HG03159 (cell line): ENCODE measurements at regions not wholly inside any gene's neighbourhood (a gene's known extent, or its start where the extent isn't known, plus 50 kb on each side); places are given as distances from the start of the nearest gene placed in this dataset.
"Not testable (repeated sequence)": the region's sequence is repeated elsewhere in the genome, so short reads cannot be mapped to it uniquely, and the experiment has no call there.

ENCODE experiments used
- ATAC-seq: cut with Tn5 transposase; IDR thresholded peaks from one replicate; pipeline ENCODE4 v1.9.1; 2021; ENCODE audit warnings: mild to moderate bottlenecking, moderate library complexity; ENCODE audit not compliant: unreplicated experiment

DNA sequence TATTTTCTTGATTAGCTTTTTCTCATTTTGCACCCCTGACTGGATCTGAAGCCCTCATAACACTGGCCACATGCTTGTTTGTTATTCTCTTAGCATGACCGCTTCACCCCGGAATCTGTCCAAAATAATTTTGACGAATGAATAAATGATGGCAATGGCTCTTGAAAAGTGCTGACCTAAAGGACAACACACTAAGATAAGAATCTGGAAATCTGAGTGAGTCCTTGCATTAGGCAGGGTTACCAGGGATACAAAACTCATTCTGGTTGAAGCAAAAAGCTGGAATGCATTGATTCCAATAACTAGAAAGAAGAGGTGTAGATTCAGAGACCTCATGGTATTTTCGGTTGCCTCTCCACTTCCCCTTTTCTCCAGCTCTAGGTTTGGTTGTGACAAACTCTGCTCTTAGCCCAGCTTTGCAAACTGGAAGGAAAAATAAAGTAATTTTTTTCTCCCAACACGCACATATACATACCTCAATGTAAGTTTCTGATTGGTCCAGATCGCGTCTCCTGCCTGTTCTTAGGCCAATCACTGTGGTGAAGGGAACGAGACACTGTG lies 157.4 kb downstream of the SKIDA1 start:
- peak; percentile 78 for ATAC-seq

DNA sequence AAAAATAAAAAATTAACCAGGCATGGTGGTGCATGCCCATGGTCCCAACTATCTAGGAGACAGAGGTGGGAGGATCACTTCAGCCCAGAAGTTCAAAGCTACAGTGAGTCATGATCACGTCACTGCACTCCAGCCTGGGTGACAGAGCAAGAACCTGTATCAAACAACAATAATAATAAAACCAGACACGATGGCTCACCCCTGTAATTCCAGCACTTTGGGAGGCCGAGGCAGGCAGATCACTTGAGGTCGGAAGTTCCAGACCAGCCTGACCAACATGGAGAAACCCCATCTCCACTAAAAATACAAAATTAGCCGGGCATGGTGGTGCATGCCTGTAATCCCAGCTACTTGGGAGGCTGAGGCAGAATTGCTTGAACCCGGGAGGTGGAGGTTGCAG lies 159.4 kb downstream of the SKIDA1 start:
- not testable (repeated sequence) for ATAC-seq

DNA sequence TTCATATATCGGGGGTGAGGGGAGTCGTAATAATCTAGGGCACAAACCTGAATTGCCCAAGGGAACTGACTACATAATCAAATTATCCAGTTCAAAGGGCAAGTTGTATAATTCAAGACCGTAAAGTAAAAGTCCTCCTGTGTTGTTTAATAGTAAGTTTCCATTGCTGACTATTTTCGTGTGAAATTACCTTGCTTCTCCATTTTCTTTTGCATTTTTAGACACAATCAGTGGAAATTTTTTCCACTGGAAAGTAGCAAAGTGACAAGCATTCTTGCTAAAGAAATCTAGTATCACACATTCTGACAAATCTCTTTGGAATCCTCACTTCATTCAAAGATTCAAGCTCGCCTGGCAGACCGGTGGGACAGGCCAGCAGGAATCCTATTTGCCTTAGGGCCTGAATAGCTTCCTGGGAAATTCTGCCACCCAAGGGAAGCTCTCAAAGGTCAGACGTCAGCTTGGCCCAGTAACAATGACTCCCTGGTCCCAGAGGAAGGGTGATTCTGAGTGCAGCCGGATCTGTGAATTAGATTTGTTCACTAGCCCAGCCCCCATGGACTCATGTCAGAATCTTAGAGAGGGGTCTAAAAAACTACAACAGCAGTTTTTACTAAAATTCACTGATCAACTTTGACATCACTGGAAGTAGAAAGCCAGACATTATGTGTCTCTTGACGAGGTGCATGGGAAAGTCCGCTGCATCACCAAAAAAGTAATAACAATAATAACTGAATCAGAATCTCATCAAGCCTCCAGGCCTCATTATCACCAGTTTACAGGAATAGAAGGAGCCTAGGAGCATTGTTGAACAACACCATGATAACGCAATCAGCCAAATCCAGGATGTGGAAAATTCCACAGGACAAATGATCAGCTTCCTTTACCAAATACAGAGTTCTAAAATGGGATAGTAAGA lies 161.0 kb downstream of the SKIDA1 start:
- ATAC-seq: no peak

DNA sequence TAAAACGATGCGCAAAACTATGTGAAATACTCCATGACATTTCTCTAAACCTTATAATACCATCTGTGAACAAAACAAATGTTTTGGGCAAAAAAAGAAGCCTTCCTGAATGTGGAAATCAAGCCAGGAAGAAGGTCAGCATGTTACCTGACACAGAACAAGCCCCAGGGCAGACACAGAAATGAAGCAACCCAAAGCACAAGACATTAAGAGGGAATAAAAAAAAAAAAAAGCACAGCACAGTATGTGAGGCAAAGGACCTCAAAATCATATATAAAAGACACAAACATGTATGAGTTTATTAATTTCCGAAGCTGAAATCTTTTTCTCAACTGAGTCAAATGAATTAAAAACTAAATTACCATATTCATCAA lies 161.8 kb downstream of the SKIDA1 start:
- no peak for ATAC-seq

DNA sequence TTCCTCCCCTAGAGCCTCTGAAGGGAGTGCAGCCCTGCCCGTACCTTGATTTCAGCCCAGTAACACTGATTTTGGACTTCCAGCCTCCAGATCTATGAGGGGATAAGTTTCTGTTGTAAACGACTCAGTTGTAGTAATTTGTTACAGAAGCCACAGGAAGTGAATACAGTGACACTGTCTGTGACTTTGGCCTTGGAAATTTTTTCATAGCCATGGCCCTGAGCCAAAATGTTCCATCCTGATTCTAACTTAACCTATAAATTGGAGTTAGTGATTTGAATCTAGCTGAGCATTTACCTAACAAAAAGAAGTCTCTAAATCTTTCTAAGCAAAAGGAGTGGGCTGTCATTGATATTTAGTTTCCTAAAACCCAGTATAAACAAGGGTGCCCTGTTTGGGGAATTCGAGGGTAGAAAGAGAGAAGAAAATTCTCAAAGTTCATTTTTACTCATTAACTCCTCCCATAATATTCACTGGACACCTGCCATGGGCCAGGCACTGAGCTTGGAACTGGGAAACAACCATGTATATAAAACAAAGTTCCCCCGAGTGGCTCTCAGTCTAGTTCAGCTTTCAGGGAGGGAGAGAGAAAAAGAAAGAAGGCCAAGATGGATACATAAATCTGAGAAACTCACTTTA lies 162.3 kb downstream of the SKIDA1 start:
- ATAC-seq: no peak

DNA sequence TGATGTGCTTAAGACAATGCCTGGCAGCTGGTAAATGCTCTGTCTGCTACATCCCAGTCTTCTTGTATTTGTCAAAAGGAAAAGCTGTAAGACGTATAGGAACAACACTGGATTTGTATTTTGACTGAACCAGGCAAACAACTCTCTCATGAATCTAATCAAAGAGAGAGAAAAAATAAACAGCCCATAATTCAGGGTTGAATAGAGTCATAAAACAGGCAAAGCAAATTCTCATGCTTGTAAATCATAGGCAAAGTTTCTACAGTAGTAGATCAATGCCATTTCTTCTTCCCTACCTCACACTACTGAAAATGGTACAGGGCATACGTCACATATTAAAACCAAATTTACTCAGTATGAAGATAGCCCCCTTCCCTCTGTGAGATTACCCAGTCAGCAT lies 166.3 kb downstream of the SKIDA1 start:
- ATAC-seq: no peak

DNA sequence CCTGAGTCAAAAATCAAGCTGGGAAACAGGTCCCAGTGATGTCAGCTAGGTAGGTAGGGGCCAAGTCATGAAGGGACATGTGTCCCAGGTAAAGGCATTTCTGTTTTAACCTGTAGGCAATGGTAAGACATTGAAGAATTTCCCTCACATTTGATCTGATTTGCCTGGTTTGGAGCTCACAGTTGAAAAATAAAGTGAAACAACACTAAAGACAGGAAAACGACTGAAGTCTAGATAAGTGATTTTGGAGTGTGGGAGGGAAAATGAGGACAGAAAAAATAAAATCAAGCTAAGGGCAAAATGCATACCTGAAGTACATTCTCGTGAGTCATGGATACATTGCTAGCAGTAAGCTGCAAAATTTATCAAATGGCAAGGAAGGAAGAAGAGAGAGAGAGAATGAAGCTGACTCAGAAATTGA lies 169.9 kb downstream of the SKIDA1 start:
- ATAC-seq: no peak

DNA sequence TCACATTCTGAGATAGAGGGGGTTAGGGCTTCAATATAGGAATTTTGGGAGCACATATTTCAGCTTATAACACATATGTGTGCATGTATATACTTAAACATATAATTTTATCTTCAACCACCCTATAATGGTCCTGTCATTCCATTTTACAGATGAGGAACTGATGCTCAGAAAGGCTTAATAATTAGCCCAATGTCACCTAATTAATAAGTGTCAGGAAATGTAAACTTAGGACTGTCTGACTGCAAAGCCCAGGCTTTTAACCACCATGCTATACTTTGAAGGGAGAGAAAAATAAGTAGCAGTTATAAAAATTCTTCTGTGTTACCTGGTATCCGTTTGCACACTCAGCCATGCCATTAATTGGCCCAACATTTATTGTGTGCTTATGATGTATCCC lies 172.6 kb downstream of the SKIDA1 start:
- ATAC-seq: peak; percentile 76

DNA sequence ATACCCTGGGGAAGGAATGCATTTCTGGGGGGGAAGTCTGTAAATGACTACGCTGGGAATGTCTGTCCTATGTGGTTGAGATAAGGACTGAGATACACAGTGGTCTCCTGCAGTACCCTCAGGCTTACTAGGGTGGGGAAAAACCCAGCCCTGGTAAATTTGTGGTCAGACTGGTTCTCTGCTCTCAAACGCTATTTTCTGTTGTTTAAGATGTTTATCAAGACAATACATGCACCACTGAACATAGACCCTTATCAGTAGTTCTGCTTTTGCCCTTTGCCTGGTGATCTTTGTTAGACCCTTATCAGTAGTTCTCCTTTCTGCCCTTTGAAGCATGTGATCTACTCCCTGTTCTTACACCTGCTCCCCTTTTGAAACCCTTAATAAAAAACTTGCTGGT lies 173.9 kb downstream of the SKIDA1 start:
- ATAC-seq: not testable (repeated sequence)

DNA sequence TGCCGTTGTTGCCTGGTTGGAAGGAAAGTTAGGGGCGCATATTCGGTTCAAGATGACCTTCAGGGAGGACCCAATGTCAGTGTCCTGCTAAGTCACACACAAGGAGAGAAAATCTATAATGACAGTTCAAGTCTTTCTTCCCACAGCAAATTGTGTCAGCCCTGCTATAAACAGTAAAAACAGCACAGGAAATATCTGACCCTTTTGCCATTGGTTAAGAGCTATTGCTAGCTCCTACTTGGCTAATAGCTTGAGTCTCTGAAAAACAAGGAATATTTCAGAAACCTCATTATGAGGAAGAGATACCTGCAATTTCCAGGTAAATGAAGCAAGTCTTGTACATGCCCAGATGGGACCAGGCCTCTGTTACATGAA lies 175.6 kb downstream of the SKIDA1 start:
- ATAC-seq: no peak

DNA sequence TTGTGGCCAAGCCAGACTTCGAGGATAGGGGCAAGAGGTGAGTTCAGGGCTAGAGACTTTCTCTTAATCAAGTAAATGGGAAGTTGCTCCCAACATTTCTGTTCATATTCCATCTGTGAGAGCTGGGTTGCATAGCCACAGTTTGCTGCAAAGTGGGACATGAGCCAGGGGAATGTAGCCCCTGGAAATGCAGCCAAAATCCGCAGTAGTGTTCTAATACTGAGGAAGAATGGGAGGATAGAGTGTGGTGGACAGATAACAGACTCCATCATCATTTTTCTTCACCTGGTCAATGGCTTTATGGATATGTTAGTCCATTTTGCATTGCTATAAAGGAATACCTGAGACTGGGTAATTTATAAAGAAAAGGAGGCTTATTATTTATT lies 177.7 kb downstream of the SKIDA1 start:
- ATAC-seq: no peak

DNA sequence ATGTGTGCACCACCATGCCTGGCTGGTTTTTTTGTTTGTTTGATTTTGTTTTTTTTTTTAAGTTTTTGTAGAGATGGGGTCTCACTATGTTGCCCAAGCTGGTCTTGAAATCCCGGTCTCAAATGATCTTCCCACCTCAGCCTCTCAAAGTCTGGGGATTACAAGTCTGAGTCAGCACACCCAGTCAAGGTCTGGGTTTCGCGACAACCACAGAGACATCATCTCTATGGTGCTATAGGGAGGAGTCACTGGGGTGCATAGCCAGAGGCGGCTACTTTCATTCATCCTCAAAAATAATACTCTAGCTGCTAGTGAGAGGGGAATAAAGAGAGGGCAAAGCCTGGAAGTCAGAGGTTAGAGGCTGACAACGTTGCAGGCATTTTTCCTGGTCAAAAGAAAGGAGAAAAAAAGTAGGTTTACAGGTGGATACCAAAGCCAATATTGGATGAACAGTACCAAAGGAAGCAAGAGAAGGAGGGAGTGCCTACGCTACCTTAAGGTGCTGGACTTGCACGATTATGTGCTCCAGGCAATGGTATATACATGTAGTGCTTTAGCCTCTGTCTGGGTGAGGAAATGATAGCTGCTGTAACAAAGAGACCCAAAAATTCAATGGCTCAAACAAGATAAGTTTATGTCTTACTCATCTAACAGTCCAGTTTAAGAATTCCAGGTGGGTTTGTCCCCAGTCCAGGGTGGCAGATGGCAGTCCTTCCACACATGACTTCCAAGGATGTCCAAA lies 178.3 kb downstream of the SKIDA1 start:
- no peak for ATAC-seq

DNA sequence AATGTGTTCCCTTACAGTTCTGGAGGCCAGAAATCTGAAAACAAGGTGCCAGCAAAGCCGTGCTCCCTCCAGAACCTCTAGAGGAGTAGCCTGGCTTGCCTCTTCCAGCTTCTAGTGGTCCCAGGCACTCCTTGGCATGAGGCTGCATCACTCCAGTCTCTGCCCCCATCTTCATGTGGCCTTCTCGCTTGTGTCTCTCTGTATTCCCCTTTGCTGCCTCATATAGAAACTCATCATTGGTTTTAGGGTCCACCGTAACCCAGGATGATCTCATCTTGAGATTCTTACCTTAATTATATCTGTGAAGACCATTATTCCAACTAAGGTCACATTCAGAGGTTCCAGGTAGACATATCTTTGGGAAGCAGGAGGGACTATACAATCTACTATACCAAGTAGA lies 182.4 kb downstream of the SKIDA1 start:
- ATAC-seq: no peak

DNA sequence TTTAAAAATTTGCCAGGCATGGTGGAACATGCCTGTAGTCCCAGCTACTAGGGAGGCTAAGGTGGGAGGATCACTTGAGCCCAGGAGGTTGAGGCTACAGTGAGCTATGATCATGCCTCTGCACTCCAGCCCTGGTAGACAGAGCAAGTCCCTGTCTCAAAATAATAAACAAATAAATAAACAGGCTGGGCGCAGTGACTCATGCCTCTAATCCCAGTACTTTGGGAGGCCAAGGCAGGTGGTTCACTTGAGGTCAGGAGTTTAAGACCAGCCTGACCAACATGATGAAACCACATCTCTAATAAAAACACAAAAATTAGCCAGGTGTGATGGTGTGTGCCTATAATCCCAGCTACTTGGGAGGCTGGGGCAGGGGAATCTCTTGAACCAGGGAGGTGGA lies 183.0 kb downstream of the SKIDA1 start:
- not testable (repeated sequence) for ATAC-seq

DNA sequence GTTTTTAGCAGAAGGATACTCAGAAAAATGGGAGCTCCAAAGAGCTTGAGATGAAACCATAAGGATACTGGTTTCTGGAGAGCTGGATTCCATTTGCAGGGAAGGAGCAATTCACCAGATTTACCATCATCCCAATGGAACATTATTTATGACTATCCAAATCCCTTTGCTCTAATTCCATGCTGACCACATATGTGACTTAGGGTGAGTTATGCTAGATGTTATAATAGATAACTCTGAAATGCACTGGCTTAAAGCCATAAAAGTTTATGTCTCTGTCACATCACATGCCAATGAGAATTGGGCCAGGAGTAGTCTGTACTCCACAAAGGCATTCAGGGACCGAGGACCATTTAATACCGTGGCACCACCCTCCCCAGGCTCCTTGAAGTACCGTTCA lies 185.2 kb downstream of the SKIDA1 start:
- no peak for ATAC-seq

DNA sequence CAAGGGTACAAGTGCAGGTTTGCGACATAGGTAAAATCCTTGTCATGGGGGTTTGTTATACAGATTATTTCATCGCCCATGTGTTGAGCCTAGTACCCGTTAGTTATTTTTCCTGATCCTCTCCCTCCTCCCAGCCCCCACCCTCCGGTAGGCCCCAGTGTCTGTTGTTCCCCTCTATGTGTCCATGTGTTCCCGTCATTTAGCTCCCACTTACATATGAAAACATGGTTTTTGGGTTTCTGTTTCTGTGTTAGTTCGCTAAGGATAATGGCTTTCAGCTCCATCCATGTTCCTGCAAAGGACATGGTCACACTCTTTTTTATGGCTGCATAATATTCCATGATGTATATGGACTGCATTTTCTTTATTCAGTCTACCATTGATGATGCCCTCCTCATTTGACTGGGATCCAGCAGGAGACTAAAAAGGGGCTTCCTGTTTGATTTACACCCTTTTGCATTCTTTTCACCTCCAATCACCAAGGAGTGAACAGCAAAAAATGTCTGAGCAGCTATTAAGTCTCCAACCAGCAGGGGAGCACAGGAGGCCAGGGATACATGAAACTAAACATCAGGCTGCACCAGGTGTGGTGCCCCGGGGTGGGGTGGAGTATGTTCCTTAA lies 188.2 kb downstream of the SKIDA1 start:
- no peak for ATAC-seq

DNA sequence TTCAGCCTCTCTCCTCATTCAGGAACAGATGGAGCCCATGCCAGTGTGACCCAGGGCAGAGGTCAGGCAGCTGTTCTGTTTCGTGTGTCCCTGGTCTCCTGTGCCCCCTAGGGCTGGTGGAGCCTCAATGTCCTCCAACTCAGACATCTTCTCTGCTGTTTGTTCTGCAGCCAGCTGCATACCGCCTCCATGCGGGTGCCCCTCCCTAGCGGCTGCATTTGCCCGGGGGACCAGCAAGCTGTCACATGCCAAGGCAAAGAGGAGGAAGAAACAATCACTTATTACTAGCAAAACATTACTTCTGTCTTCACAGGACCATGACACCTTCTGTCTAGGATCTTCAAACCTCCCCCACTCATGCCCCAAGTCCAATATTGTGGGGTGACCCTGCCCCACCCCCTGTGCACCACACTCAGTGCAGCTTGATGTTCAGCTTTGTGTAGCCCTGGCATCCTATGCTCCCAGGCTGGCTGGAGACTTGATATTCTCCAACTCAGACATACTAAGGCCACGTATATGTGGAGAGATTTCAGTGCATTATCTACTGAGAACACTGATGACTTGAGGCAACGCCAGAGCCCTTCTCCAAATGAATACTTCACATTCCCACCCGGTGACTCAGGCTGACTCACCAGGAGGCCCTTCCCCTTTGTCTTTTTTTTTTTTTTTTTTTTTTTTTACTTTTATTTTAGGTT lies 188.9 kb downstream of the SKIDA1 start:
- ATAC-seq: no peak

DNA sequence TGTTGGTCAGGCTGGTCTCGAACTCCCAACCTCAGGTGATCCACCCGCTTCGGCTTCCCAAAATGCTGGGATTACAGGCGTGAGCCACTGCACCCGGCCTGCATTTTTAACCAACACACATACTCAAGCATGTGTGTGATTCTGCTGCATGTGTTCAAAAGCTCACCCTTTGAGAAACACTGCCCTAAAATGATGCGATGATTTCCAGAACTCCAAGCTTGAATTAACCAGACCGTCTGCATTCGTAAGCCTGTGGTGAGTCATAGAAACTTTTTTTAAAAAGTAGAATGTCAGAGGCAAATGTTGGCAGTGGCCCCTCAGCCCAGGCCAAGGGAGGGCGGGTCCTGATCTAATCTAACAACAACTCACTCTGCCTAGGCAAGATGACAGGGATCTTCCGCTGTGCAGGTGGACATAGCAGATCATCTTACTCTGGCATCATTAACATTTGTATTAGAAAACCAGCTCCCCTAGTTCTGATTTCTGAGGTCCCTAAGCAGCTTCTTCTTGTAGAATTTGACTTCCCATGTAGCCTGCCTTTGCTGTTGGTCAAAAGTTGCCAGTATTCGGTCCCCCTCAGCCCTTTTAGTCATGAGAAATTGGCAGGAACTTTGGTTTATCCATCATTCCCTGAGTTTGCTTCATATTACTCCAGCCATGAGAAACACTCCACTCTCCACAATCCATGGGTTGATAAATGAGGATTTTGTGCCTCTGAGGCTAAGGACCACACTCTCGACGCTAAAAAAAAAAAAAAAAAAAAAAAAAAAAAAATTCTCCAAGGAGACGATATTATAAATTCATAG lies 190.4 kb downstream of the SKIDA1 start:
- ATAC-seq: no peak

DNA sequence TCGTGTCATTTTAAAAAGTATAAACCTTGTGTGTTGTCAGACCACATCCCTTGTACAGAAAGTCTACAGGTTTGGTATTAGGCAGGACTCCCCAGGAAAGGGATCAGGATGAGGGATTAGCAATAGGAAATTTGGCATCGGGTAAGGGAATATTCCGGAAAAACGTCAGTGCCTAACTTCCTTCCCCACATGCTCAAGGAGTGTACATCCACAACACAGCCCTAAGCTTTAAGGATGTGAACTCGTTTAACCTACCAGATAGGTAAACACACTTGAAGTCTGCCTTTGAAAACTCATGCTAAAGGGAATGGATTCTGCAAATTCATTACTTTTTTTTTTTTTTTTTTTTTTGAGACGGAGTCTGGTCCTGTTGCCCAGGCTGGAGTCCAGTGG lies 194.9 kb downstream of the SKIDA1 start:
- ATAC-seq: no peak
